ENCODE measurements at regions not wholly inside any gene's neighbourhood (a gene's known extent, or its start where the extent isn't known, plus 50 kb on each side); places are given as distances from the start of the nearest gene placed in this dataset.
"Not testable (repeated sequence)": the region's sequence is repeated elsewhere in the genome, so short reads cannot be mapped to it uniquely, and the experiment has no call there.

- H3K4me1 ChIP-seq (ENCODE audit: control insufficient read depth, insufficient read depth, low read length), result no peaks in the 10 kb centered on the region
- no peaks in the 10 kb centered on the region for H3K36me3 ChIP-seq (ENCODE audit: control insufficient read depth, insufficient read depth, low read length)
- no peaks in the 10 kb centered on the region for H3K27me3 ChIP-seq (ENCODE audit: control insufficient read depth, insufficient read depth, low read length)
- DNase-seq, result no peak
- H3K27ac ChIP-seq (ENCODE audit: low read length), result no peak overlapping the region
- H3K9me3 ChIP-seq (ENCODE audit: control insufficient read depth, low read depth, low read length), result no peaks in the 10 kb centered on the region
- WGBS (ENCODE audit: insufficient coverage, low lambda C conversion rate), result 100% methylated on average over 1 of the region's 1 CpG
- no peak overlapping the region for H3K4me3 ChIP-seq (ENCODE audit: low read length)
Measured at GRCh38 chr10:52368725-52369124, 54.6 kb downstream of the DKK1 start.

GRCh38 chr10:52374207-52374606, 60.1 kb downstream of the DKK1 start:
- H3K4me1 ChIP-seq (ENCODE audit: control insufficient read depth, insufficient read depth, low read length); H3K27me3 ChIP-seq (ENCODE audit: control insufficient read depth, insufficient read depth, low read length); DNase-seq; H3K36me3 ChIP-seq (ENCODE audit: control insufficient read depth, insufficient read depth, low read length); H3K9me3 ChIP-seq (ENCODE audit: control insufficient read depth, low read depth, low read length); H3K27ac ChIP-seq (ENCODE audit: low read length); H3K4me3 ChIP-seq (ENCODE audit: low read length): not testable (repeated sequence)
- WGBS (ENCODE audit: insufficient coverage, low lambda C conversion rate), result 88% methylated on average over 1 of the region's 2 CpGs

- no peak overlapping the region for H3K27ac ChIP-seq (ENCODE audit: low read length)
- DNase-seq, result peak; percentile 9 to 61
- peaks cover 12% of the 10 kb centered on the region for H3K4me1 ChIP-seq (ENCODE audit: control insufficient read depth, insufficient read depth, low read length)
- H3K9me3 ChIP-seq (ENCODE audit: control insufficient read depth, low read depth, low read length), result no peaks in the 10 kb centered on the region
- H3K4me3 ChIP-seq (ENCODE audit: low read length), result no peak overlapping the region
- no peaks in the 10 kb centered on the region for H3K27me3 ChIP-seq (ENCODE audit: control insufficient read depth, insufficient read depth, low read length)
- H3K36me3 ChIP-seq (ENCODE audit: control insufficient read depth, insufficient read depth, low read length), result no peaks in the 10 kb centered on the region
- 29% methylated on average over 2 of the region's 2 CpGs for WGBS (ENCODE audit: insufficient coverage, low lambda C conversion rate)
Measured at GRCh38 chr10:52376694-52377354, 62.7 kb downstream of the DKK1 start.

GRCh38 chr10:52378124-52378523, 64.0 kb downstream of the DKK1 start:
- Histone ChIP-seq H3K27me3 (ENCODE audit: control insufficient read depth, insufficient read depth, low read length) (no peaks in the 10 kb centered on the region), H3K27ac (ENCODE audit: low read length) (no peak overlapping the region), H3K9me3 (ENCODE audit: control insufficient read depth, low read depth, low read length) (no peaks in the 10 kb centered on the region), H3K4me1 (ENCODE audit: control insufficient read depth, insufficient read depth, low read length) (peaks cover 12% of the 10 kb centered on the region), H3K36me3 (ENCODE audit: control insufficient read depth, insufficient read depth, low read length) (no peaks in the 10 kb centered on the region), H3K4me3 (ENCODE audit: low read length) (no peak overlapping the region)
- peak in 1 of 2 donors; percentile 11 for DNase-seq
- 7% methylated on average over 2 of the region's 3 CpGs for WGBS (ENCODE audit: insufficient coverage, low lambda C conversion rate)

- no peaks in the 10 kb centered on the region for H3K36me3 ChIP-seq (ENCODE audit: control insufficient read depth, insufficient read depth, low read length)
- DNase-seq, result no peak
- 100% methylated on average over 1 of the region's 3 CpGs for WGBS (ENCODE audit: insufficient coverage, low lambda C conversion rate)
- peaks cover 12% of the 10 kb centered on the region for H3K4me1 ChIP-seq (ENCODE audit: control insufficient read depth, insufficient read depth, low read length)
- no peaks in the 10 kb centered on the region for H3K27me3 ChIP-seq (ENCODE audit: control insufficient read depth, insufficient read depth, low read length)
- no peak overlapping the region for H3K4me3 ChIP-seq (ENCODE audit: low read length)
- H3K27ac ChIP-seq (ENCODE audit: low read length), result no peak overlapping the region
- no peaks in the 10 kb centered on the region for H3K9me3 ChIP-seq (ENCODE audit: control insufficient read depth, low read depth, low read length)
Measured at GRCh38 chr10:52379287-52379686, 65.2 kb downstream of the DKK1 start.

- Histone ChIP-seq H3K9me3 (ENCODE audit: control insufficient read depth, low read depth, low read length) (no peaks in the 10 kb centered on the region), H3K4me3 (ENCODE audit: low read length) (no peak overlapping the region), H3K27ac (ENCODE audit: low read length) (no peak overlapping the region), H3K4me1 (ENCODE audit: control insufficient read depth, insufficient read depth, low read length) (peaks cover 6% of the 10 kb centered on the region), H3K36me3 (ENCODE audit: control insufficient read depth, insufficient read depth, low read length) (no peaks in the 10 kb centered on the region), H3K27me3 (ENCODE audit: control insufficient read depth, insufficient read depth, low read length) (no peaks in the 10 kb centered on the region)
- WGBS (ENCODE audit: insufficient coverage, low lambda C conversion rate), result 60% methylated on average over 1 of the region's 1 CpG
- no peak for DNase-seq
Measured at GRCh38 chr10:52383088-52383487, 69.0 kb downstream of the DKK1 start.

GRCh38 chr10:52387744-52388143, 73.7 kb downstream of the DKK1 start:
- no peak overlapping the region for H3K27ac ChIP-seq (ENCODE audit: low read length)
- no peak overlapping the region for H3K4me3 ChIP-seq (ENCODE audit: low read length)
- 100% methylated on average over 1 of the region's 2 CpGs for WGBS (ENCODE audit: insufficient coverage, low lambda C conversion rate)
- H3K9me3 ChIP-seq (ENCODE audit: control insufficient read depth, low read depth, low read length), result no peaks in the 10 kb centered on the region
- H3K36me3 ChIP-seq (ENCODE audit: control insufficient read depth, insufficient read depth, low read length), result no peaks in the 10 kb centered on the region
- no peaks in the 10 kb centered on the region for H3K4me1 ChIP-seq (ENCODE audit: control insufficient read depth, insufficient read depth, low read length)
- no peaks in the 10 kb centered on the region for H3K27me3 ChIP-seq (ENCODE audit: control insufficient read depth, insufficient read depth, low read length)
- DNase-seq, result no peak

- no CpG with 5 or more reads among the region's 2 CpGs for WGBS (ENCODE audit: insufficient coverage, low lambda C conversion rate)
- DNase-seq, result no peak
- Histone ChIP-seq H3K27ac (ENCODE audit: low read length) (no peak overlapping the region), H3K36me3 (ENCODE audit: control insufficient read depth, insufficient read depth, low read length) (no peaks in the 10 kb centered on the region), H3K4me1 (ENCODE audit: control insufficient read depth, insufficient read depth, low read length) (no peaks in the 10 kb centered on the region), H3K9me3 (ENCODE audit: control insufficient read depth, low read depth, low read length) (no peaks in the 10 kb centered on the region), H3K4me3 (ENCODE audit: low read length) (no peak overlapping the region), H3K27me3 (ENCODE audit: control insufficient read depth, insufficient read depth, low read length) (no peaks in the 10 kb centered on the region)
Measured at GRCh38 chr10:52390388-52390787, 76.3 kb downstream of the DKK1 start.

GRCh38 chr10:52391927-52392602, 78.0 kb downstream of the DKK1 start:
- Histone ChIP-seq H3K36me3 (ENCODE audit: control insufficient read depth, insufficient read depth, low read length) (no peaks in the 10 kb centered on the region), H3K4me3 (ENCODE audit: low read length) (no peak overlapping the region), H3K4me1 (ENCODE audit: control insufficient read depth, insufficient read depth, low read length) (no peaks in the 10 kb centered on the region), H3K9me3 (ENCODE audit: control insufficient read depth, low read depth, low read length) (no peaks in the 10 kb centered on the region), H3K27me3 (ENCODE audit: control insufficient read depth, insufficient read depth, low read length) (no peaks in the 10 kb centered on the region), H3K27ac (ENCODE audit: low read length) (no peak overlapping the region)
- no CpG with 5 or more reads among the region's 7 CpGs for WGBS (ENCODE audit: insufficient coverage, low lambda C conversion rate)
- no peak for DNase-seq

GRCh38 chr10:52394246-52394645, 80.2 kb downstream of the DKK1 start:
- Histone ChIP-seq H3K27ac (ENCODE audit: low read length) (no peak overlapping the region), H3K36me3 (ENCODE audit: control insufficient read depth, insufficient read depth, low read length) (no peaks in the 10 kb centered on the region), H3K4me3 (ENCODE audit: low read length) (no peak overlapping the region), H3K4me1 (ENCODE audit: control insufficient read depth, insufficient read depth, low read length) (no peaks in the 10 kb centered on the region), H3K9me3 (ENCODE audit: control insufficient read depth, low read depth, low read length) (no peaks in the 10 kb centered on the region), H3K27me3 (ENCODE audit: control insufficient read depth, insufficient read depth, low read length) (no peaks in the 10 kb centered on the region)
- DNase-seq, result no peak
- 100% methylated on average over 1 of the region's 1 CpG for WGBS (ENCODE audit: insufficient coverage, low lambda C conversion rate)

GRCh38 chr10:52400562-52400961, 86.5 kb downstream of the DKK1 start:
- no CpG with 5 or more reads among the region's 1 CpG for WGBS (ENCODE audit: insufficient coverage, low lambda C conversion rate)
- no peak for DNase-seq
- Histone ChIP-seq H3K4me1 (ENCODE audit: control insufficient read depth, insufficient read depth, low read length) (no peaks in the 10 kb centered on the region), H3K4me3 (ENCODE audit: low read length) (no peak overlapping the region), H3K36me3 (ENCODE audit: control insufficient read depth, insufficient read depth, low read length) (no peaks in the 10 kb centered on the region), H3K9me3 (ENCODE audit: control insufficient read depth, low read depth, low read length) (peaks cover 7% of the 10 kb centered on the region), H3K27me3 (ENCODE audit: control insufficient read depth, insufficient read depth, low read length) (no peaks in the 10 kb centered on the region), H3K27ac (ENCODE audit: low read length) (no peak overlapping the region)

Data from large intestine (tissue), 3 donors.